Mesendoderm (in vitro differentiated cells): ENCODE measurements at regions not wholly inside any gene's neighbourhood (a gene's known extent, or its start where the extent isn't known, plus 50 kb on each side); places are given as distances from the start of the nearest gene placed in this dataset.
A peak's percentile ranks its signal among the peaks of the same experiment; 100 is the strongest.
"Not testable (repeated sequence)": the region's sequence is repeated elsewhere in the genome, so short reads cannot be mapped to it uniquely, and the experiment has no call there.

Experiments
- DNase-seq: peaks from one replicate; pipeline ENCODE4 v3.0.0; 2013
- H2AK5ac ChIP-seq: 2 replicates; pipeline ENCODE4 v1.6.1; 2013; ENCODE audit warnings: low read length, inconsistent platforms
- H2BK120ac ChIP-seq: 2 replicates; pipeline ENCODE4 v1.6.1; 2013; ENCODE audit warnings: low read depth, mild to moderate bottlenecking, low read length, moderate library complexity, mixed read lengths
- H2BK15ac ChIP-seq: replicated peaks from 2 replicates; pipeline ENCODE4 v1.6.1; 2013; ENCODE audit warnings: low read depth, mild to moderate bottlenecking, moderate library complexity
- H2BK5ac ChIP-seq: 2 replicates; pipeline ENCODE4 v1.6.1; 2013; ENCODE audit warnings: low read length, inconsistent platforms
- H3K18ac ChIP-seq: 2 replicates; pipeline ENCODE4 v1.6.1; 2013; ENCODE audit warnings: mild to moderate bottlenecking, low read length, mixed read lengths
- H3K23ac ChIP-seq: one replicate; pipeline ENCODE4 v1.6.1; 2013; ENCODE audit warnings: low read length
- H3K27ac ChIP-seq: 2 replicates; pipeline ENCODE4 v1.5.1; 2013; ENCODE audit warnings: low read depth, mild to moderate bottlenecking, inconsistent platforms, low read length, moderate library complexity
- H3K27me3 ChIP-seq: 2 replicates; pipeline ENCODE4 v1.6.1; 2013; ENCODE audit warnings: low read length, control low read depth, mild to moderate bottlenecking, inconsistent platforms; ENCODE audit not compliant: insufficient read depth, poor library complexity
- H3K36me3 ChIP-seq: 2 replicates; pipeline ENCODE4 v1.6.1; 2013; ENCODE audit warnings: low read length, inconsistent platforms; ENCODE audit not compliant: control insufficient read depth, insufficient read depth
- H3K4ac ChIP-seq: one replicate; pipeline ENCODE4 v1.6.1; 2013; ENCODE audit warnings: low read depth, mild to moderate bottlenecking, low read length, moderate library complexity
- H3K4me1 ChIP-seq: 2 replicates; pipeline ENCODE4 v1.6.1; 2013; ENCODE audit warnings: low read depth, low read length, inconsistent platforms; ENCODE audit not compliant: control insufficient read depth
- H3K4me2 ChIP-seq: 2 replicates; pipeline ENCODE4 v1.6.1; 2013; ENCODE audit warnings: low read length
- H3K4me3 ChIP-seq: 2 replicates; pipeline ENCODE4 v1.5.1; 2013; ENCODE audit warnings: mild to moderate bottlenecking, low read length
- H3K56ac ChIP-seq: one replicate; pipeline ENCODE4 v1.6.1; 2013; ENCODE audit warnings: low read length
- H3K79me1 ChIP-seq: 2 replicates; pipeline ENCODE4 v1.6.1; 2013; ENCODE audit warnings: low read length, inconsistent platforms
- H3K79me2 ChIP-seq: 2 replicates; pipeline ENCODE4 v1.6.1; 2013; ENCODE audit warnings: mild to moderate bottlenecking, low read length; ENCODE audit not compliant: control insufficient read depth, insufficient read depth
- H3K9ac ChIP-seq: 2 replicates; pipeline ENCODE4 v1.6.1; 2013; ENCODE audit warnings: low read length, inconsistent platforms
- H4K5ac ChIP-seq: one replicate; pipeline ENCODE4 v1.6.1; 2013; ENCODE audit warnings: low read length
- H4K8ac ChIP-seq: one replicate; pipeline ENCODE4 v1.6.1; 2013; ENCODE audit warnings: low read depth, mild to moderate bottlenecking, control low read depth, low read length, moderate library complexity
- WGBS: extraction: QIAGEN DNeasy Blood & Tissue Kit; methylation state at CpG from one replicate; pipeline ENCODE4 v1.1.7; 2013; ENCODE audit warnings: low lambda C conversion rate, missing lambda C conversion rate; ENCODE audit not compliant: insufficient coverage; ENCODE audit errors: extremely low coverage; 5-methylcytosine and 5-hydroxymethylcytosine counted together

- Histone ChIP-seq H2BK15ac (no peak overlapping the region), H3K18ac (no peak overlapping the region), H2BK120ac (no peak overlapping the region), H2AK5ac (no peak overlapping the region), H3K9ac (no peak overlapping the region), H3K56ac (no peak overlapping the region), H4K8ac (no peak overlapping the region), H3K4ac (no peak overlapping the region), H2BK5ac (no peak overlapping the region), H3K4me3 (no peak overlapping the region), H3K36me3 (no peaks in the 10 kb centered on the region), H3K4me1 (no peaks in the 10 kb centered on the region), H3K27me3 (no peaks in the 10 kb centered on the region), H3K79me2 (no peaks in the 10 kb centered on the region), H3K4me2 (no peak overlapping the region), H3K27ac (no peak overlapping the region), H3K79me1 (no peaks in the 10 kb centered on the region), H4K5ac (no peak overlapping the region), H3K23ac (no peak overlapping the region)
- DNase-seq: no peak
- WGBS: no CpG with 5 or more reads among the region's 2 CpGs
Measured at GRCh38 chr2:160570376-160570775, 76.8 kb upstream of the RBMS1 start.

GRCh38 chr2:160574468-160575140 lies 81.0 kb upstream of the RBMS1 start:
- no CpG with 5 or more reads among the region's 1 CpG for WGBS
- no peak overlapping the region for H3K4me2 ChIP-seq
- H2BK15ac ChIP-seq: no peak overlapping the region
- H3K4me1 ChIP-seq: no peaks in the 10 kb centered on the region
- no peak overlapping the region for H3K4me3 ChIP-seq
- no peak overlapping the region for H3K4ac ChIP-seq
- no peak overlapping the region for H3K27ac ChIP-seq
- H3K79me1 ChIP-seq: no peaks in the 10 kb centered on the region
- H3K27me3 ChIP-seq: no peaks in the 10 kb centered on the region
- H2BK120ac ChIP-seq: no peak overlapping the region
- no peak overlapping the region for H2AK5ac ChIP-seq
- H2BK5ac ChIP-seq: no peak overlapping the region
- H3K9ac ChIP-seq: no peak overlapping the region
- H3K79me2 ChIP-seq: no peaks in the 10 kb centered on the region
- H3K56ac ChIP-seq: no peak overlapping the region
- H4K8ac ChIP-seq: no peak overlapping the region
- H4K5ac ChIP-seq: no peak overlapping the region
- H3K36me3 ChIP-seq: no peaks in the 10 kb centered on the region
- no peak overlapping the region for H3K23ac ChIP-seq
- H3K18ac ChIP-seq: no peak overlapping the region
- peak; percentile 17 for DNase-seq

- DNase-seq: no peak
- H3K4me3 ChIP-seq: no peak overlapping the region
- no peak overlapping the region for H3K4me2 ChIP-seq
- no peaks in the 10 kb centered on the region for H3K79me2 ChIP-seq
- no peak overlapping the region for H4K8ac ChIP-seq
- H3K4me1 ChIP-seq: no peaks in the 10 kb centered on the region
- H3K27me3 ChIP-seq: no peaks in the 10 kb centered on the region
- no peaks in the 10 kb centered on the region for H3K36me3 ChIP-seq
- no peak overlapping the region for H3K23ac ChIP-seq
- H3K27ac ChIP-seq: no peak overlapping the region
- no peak overlapping the region for H3K4ac ChIP-seq
- no peak overlapping the region for H4K5ac ChIP-seq
- no peak overlapping the region for H2BK120ac ChIP-seq
- no peaks in the 10 kb centered on the region for H3K79me1 ChIP-seq
- no peak overlapping the region for H3K56ac ChIP-seq
- H3K9ac ChIP-seq: no peak overlapping the region
- no peak overlapping the region for H2AK5ac ChIP-seq
- H2BK5ac ChIP-seq: no peak overlapping the region
- no peak overlapping the region for H3K18ac ChIP-seq
- H2BK15ac ChIP-seq: no peak overlapping the region
Measured at GRCh38 chr2:160575368-160575767, 81.8 kb upstream of the RBMS1 start.

GRCh38 chr2:160576054-160576499 lies 82.5 kb upstream of the RBMS1 start:
- Histone ChIP-seq H3K18ac (no peak overlapping the region), H2BK120ac (no peak overlapping the region), H2BK15ac (no peak overlapping the region), H3K36me3 (no peaks in the 10 kb centered on the region), H3K4me1 (no peaks in the 10 kb centered on the region), H3K4ac (no peak overlapping the region), H3K4me2 (no peak overlapping the region), H3K23ac (no peak overlapping the region), H3K27ac (no peak overlapping the region), H3K79me2 (no peaks in the 10 kb centered on the region), H2BK5ac (no peak overlapping the region), H3K9ac (no peak overlapping the region), H3K27me3 (no peaks in the 10 kb centered on the region), H3K56ac (no peak overlapping the region), H3K4me3 (no peak overlapping the region), H3K79me1 (no peaks in the 10 kb centered on the region), H4K8ac (no peak overlapping the region), H4K5ac (no peak overlapping the region), H2AK5ac (no peak overlapping the region)
- WGBS: no CpG with 5 or more reads among the region's 1 CpG
- DNase-seq: no peak

GRCh38 chr2:160577081-160577480 lies 83.5 kb upstream of the RBMS1 start:
- H3K23ac ChIP-seq, H3K56ac ChIP-seq, H2BK15ac ChIP-seq, H3K9ac ChIP-seq, H3K4me2 ChIP-seq, H3K79me1 ChIP-seq, H3K79me2 ChIP-seq, H4K5ac ChIP-seq, H2BK120ac ChIP-seq, H3K4ac ChIP-seq, H2AK5ac ChIP-seq, H3K36me3 ChIP-seq, H3K4me1 ChIP-seq, H3K4me3 ChIP-seq, H2BK5ac ChIP-seq, DNase-seq, H3K27me3 ChIP-seq, H3K18ac ChIP-seq, H4K8ac ChIP-seq, H3K27ac ChIP-seq: not testable (repeated sequence)
- no CpG with 5 or more reads among the region's 1 CpG for WGBS

GRCh38 chr2:160581035-160581434 lies 87.4 kb upstream of the RBMS1 start:
- no peak overlapping the region for H3K27ac ChIP-seq
- H3K23ac ChIP-seq: no peak overlapping the region
- no peak overlapping the region for H3K4me3 ChIP-seq
- H3K4me2 ChIP-seq: no peak overlapping the region
- no peak overlapping the region for H2AK5ac ChIP-seq
- H3K79me2 ChIP-seq: no peaks in the 10 kb centered on the region
- no peaks in the 10 kb centered on the region for H3K4me1 ChIP-seq
- no peak overlapping the region for H2BK15ac ChIP-seq
- DNase-seq: peak; percentile 13
- WGBS: no CpG with 5 or more reads among the region's 3 CpGs
- no peak overlapping the region for H3K4ac ChIP-seq
- no peaks in the 10 kb centered on the region for H3K36me3 ChIP-seq
- peak overlapping the region; percentile 27 for H4K5ac ChIP-seq
- H4K8ac ChIP-seq: no peak overlapping the region
- no peak overlapping the region for H2BK120ac ChIP-seq
- no peaks in the 10 kb centered on the region for H3K79me1 ChIP-seq
- H3K27me3 ChIP-seq: no peaks in the 10 kb centered on the region
- H3K18ac ChIP-seq: no peak overlapping the region
- no peak overlapping the region for H3K9ac ChIP-seq
- H2BK5ac ChIP-seq: no peak overlapping the region
- peak overlapping the region; percentile 39 for H3K56ac ChIP-seq
